GM21526 (cell line): ENCODE measurements at regions not wholly inside any gene's neighbourhood (a gene's known extent, or its start where the extent isn't known, plus 50 kb on each side); places are given as distances from the start of the nearest gene placed in this dataset.
"Not testable (repeated sequence)": the region's sequence is repeated elsewhere in the genome, so short reads cannot be mapped to it uniquely, and the experiment has no call there.

Source experiments
- ATAC-seq: cut with Tn5 transposase; IDR thresholded peaks from one replicate; pipeline ENCODE4 v1.9.1; 2021; ENCODE audit warnings: moderate library complexity; ENCODE audit not compliant: unreplicated experiment, low FRiP score

DNA sequence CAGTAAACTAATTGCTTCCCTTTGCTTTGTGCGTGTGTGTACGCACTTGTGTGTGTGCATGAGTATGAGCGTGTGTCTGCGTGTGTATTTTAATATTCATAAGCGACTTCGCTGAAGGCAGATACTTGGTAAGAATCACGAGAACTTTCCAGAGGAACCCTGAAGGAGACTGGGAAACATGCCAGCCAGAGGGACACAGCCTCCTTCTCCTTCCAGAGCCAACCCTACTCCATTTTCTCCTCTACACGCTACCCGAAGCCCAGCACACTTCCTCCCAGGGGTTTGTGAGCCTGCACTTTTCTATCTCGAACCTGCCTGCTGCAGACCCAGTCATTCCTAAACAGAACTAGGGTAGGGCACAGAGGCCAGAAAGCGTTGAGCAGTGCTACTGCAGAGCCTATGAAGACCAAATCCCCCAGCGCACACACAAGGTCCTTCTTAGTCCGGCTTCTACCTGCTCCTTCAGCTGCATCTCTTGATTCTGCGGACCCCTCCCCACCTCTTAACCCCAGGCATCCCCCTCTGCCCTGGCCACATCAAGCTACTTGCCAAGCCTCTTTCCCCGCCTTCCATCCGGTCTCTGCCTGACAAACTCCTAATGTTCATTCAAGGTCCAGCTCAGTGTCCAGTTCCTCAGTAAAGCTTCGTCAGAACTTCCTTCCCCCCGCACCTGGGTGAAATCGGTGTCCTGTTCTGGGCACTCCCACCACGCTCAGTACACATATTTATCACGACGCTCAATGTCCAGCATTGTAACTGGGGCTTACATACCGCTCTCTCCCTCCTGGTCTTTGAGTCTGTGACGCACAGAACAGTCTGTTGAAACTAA is 191.8 kb downstream of the FAM43A start:
- ATAC-seq = no peak

DNA sequence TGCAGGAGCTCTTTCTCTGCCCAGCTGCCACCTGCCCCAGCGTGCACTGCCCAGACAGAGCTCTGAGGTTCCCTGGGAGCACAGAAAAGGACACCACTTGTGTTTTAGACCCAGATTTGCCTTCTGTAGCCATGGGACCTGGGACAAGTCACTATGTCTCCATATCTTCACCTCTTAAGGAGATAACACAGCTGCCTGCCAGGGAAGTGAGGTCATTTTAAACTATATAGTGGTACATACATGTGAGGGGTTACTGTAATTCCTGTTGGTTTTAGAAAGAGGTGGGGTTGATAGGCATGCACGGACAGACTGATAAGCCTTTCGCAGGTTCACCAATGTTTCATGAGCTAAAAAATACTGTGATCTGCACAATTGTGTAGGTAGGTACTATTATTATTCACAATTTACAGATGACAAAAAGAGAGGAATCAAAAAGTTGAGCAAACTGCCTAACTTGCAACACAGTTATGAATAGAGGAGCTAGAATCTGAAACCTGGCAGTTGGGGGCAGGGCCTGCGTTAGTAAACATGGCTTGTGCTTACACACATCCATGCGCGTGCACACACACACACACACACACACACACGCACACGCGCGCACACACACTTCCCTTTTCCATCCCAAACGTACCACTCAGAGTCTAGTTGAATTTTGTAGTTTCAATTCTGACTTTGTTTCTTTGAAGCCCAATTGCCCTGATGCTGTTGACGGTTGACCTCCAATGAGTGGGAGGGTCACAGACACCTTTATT is 193.6 kb downstream of the FAM43A start:
- ATAC-seq = no peak

DNA sequence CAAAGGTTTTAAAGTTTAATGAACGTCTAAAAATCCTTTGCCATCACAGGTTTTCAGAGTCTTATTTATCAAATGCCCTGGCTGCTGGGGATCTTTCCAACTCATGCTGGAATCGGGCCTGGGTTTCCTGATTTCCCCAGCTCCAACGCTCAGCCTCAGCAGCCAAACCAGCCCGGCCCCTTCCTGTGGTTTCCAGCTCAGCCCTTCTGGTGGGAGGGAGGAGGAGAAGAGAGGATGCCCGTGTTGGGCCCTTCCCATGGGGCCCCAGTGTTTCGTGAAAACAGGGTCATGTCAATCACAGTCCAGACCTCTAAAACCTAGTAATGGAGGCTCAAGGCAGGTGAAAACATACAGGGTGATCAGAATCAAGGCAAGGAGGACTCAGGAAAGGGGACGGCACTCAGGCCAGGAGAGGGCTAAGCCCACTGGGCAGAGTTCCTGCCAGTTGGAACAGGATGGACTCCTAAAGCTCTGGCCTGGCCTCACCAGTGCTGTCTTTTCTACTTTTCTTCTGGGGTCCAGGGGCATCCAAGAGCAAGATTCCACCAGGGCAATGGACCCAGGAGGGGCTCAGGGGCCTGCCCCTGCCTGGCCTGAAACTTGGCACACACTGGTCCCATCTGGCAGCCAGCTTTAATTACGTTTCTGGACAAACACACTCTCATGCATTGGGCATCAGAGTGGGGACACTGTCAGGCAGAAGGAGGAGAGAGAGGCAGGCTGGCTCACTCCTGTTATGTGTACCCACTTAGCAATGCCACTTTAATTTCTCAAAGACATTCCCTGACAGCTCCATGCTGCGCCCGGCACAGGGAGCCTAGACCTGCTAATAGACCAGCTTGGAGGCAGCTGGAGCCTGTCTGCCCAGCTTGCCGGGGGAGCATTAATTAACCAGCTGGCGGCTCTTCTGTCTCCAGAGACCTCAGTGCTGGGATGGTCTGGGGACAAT is 194.6 kb downstream of the FAM43A start:
- no peak for ATAC-seq

DNA sequence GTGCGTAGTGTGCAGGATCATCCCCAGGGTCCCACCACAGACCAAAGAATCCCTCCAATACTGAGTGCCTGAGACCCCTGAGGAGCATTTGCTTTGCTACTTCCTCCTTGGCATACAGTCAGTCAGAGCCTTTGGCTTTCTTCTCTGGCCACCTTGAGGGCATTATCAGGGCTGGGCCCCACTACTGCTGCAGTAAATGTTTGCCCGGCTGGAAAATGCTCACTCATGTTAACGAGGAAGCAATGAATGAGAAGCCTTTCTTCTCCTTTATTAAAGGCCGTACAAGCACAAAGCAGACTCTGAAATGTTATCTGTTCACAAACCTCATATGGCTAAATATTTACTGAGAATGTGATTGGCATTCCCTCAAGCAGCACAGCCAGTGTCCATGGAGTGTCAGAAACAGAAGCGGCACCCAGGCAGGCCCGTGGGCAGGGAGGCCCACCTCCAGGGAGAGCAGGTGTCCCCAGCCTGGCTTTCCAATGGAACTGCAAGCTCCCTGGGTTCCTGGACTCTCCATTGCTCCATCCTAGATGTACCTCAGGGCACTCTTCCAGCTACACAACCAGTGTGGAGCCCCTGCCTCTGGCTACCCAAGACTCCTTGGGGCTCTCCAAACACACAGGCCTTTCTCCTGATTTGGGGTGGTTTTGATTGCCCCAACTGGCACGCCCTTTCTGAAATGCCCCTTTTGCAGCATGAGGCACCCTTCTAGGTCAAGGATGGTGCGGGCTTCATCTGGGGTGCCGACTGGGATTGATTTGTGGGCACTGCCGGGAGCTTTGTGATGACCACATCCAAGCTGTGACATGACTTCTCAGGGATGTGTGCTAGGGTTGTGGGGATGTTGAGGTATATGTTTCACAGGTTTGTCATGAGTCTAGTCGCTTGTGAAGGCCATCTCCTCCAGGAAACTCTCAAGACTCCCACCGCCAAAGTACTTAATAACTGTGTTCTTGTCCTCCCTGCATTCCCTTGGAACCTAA is 195.6 kb downstream of the FAM43A start:
- ATAC-seq = no peak

DNA sequence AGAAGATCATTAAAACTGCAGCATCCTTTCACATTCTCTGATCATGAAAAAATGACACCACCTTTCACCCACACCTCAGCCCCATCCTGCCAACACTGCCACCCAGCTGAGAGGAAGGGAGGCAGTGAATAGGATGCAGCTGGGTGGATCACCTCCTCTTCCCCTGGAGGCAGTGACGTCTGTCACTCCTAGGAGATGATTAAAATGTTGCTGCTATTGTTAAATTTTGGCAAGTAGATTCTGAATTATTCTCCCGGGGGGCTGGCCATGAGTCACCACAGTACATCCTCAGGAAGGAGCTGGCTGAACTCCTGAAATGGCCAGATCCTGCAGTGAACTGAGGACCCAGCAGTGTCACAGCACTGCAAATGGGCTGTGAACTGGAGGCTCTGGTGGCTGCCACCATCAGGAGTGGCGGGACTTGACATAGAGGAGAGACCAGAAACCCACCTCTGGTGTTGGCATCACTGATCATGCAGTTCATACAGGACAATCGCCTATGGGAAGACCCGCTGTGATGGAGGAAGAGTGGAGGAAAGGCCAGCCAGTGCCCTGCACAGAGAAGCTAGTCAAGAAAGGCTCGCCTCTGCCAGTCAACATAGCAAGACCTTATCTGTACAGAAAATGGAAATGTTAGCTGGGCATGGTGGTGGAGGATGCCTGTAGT is 199.1 kb downstream of the FAM43A start:
- no peak for ATAC-seq

DNA sequence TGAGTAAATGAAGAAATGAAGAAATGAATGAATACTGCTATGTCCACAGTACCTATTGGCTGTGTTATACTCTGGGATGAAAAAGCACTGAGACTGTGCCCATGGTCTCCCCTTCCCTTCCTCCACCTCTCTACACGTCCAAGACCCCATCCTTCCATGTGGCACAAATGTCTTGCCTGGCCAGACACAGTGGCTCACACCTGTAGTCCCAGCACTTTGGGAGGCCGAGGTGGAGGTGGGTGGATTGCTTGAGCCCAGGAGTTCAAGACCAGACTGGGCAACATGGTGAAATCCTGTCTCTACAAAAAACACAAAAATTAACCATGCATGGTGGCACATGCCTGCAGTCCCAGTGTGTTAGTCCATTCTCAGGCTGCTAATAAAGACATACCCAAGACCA is 200.1 kb downstream of the FAM43A start:
- no peak for ATAC-seq

DNA sequence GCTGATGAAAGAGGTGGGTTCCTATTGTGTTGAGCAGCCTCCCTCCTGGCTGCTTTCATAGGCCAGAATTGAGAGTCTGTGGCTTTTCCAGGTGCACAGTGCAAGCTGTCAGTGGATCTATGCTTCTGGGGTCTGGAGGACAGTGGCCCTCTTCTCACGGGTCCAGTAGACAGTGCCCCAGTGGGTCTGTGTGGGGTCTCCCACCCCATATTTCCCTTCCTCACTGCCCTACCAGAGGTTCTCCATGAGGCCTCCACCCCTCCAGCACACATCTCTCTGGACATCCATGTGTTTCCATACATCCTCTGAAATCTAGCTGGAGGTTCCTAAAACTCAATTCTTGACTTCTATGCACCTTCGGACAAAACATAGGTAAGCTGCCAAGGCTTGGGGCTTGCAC is 201.2 kb downstream of the FAM43A start:
- ATAC-seq = no peak

DNA sequence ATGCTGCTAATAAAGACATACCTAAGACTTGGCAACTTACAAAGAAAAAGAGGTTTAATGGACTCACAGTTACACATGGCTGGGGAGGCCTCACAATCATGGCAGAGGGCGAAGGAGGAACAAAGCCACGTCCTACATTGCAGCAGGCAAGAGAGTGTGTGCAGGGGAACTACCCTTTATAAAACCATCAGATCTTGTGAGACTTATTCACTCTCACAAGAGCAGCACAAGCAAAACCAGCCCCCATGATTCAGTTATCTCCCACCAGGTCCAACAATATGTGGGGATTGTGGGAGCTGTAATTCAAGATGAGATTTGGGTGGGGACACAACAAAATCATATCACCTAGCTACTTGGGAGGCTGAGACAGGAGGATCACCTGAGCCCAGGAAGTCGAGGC is 202.4 kb downstream of the FAM43A start:
- not testable (repeated sequence) for ATAC-seq

DNA sequence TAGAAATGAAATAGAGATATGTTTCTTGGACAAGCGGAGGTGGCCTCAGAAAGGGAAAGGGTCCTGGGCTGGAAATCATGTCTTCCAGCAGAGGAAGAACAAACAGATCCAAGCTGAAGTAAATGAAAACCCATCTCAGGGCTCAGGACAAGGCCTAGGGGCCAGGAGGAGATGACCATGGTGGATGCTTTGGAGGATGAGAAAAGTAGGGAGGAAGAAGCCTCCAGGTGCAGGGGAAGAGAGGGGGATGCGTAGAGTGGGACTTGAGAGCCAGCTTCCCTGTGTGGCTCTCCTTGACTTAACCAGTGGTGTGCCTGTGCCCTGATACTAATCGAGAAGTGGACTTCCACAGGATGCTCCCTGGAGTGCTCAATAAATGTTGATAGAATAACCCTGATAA is 203.2 kb downstream of the FAM43A start:
- ATAC-seq = no peak

DNA sequence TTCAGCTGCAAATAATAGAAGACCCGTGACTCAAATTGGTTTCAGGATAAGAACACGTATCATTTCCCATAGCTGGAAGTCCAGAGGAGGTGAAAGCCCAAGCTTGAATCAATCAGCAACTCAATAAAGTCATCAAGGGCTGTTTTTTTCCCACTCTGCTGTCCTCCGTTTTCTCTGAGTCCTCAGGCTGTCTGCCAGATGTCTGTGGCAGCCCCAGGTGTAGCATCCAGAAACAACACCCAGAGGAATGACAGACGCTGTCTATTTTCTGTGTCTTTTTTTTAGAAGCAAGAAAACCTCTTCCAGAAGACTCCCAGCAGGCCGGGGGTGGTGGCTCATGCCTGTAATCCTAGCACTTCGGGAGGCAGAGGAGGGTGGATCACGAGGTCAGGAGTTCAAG is 204.4 kb downstream of the FAM43A start:
- ATAC-seq = no peak

DNA sequence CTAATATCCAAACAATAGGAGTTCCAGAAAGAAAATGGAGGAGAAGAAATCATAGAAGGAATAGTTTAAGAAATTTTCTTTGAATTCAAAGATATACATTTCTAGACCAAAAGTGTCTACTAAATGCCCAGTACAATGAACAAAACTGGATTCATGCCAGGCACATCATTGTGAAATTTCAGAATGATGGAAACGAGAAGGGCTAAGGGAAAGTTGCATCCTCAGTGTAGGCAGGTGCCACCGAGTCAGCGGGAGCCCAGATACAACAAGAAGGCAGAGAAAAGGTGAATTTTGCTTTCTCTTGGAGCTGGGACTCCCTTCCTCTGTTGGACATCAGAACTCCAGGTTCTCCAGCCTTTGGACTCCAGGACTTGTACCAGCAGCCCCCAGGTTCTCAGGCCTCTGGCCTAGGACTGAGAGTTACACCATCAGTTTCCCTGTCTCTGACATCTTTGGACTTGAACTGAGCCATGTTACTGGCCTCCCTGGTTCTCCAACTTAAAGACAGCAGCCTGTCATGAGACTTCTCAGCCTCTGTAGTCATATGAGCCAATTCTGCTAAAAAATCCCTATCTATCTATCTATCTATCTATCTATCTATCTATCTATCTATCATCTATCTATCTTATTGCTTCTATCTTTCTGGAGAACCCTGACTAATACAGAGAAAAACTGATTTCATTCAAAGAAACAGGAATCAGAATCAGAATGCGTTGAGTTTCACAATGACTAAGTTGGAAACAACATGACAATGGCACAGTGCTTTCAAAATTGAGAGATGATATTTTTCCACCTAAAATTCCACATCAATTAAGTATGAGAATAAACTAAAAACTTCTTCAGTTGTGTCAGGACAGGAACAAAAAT is 207.7 kb downstream of the FAM43A start:
- ATAC-seq = no peak

DNA sequence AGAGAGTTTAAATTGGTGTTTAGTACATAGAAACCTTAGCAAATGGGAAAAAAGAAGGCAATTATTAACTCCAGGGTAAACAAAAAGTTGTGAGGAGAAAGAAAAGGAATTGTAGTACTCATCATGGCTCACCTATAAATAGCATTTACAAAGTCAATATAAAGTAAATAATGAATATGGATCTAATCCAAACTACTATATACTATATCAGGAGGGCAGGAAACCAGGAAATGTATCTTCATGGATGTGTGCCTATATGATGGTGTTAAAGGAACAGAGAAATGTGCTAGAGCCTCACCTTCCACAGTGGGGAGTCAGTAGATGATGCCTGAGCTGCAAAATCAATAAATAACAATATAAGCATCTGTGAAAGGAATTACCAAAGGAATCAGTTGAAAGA is 208.9 kb downstream of the FAM43A start:
- no peak for ATAC-seq

DNA sequence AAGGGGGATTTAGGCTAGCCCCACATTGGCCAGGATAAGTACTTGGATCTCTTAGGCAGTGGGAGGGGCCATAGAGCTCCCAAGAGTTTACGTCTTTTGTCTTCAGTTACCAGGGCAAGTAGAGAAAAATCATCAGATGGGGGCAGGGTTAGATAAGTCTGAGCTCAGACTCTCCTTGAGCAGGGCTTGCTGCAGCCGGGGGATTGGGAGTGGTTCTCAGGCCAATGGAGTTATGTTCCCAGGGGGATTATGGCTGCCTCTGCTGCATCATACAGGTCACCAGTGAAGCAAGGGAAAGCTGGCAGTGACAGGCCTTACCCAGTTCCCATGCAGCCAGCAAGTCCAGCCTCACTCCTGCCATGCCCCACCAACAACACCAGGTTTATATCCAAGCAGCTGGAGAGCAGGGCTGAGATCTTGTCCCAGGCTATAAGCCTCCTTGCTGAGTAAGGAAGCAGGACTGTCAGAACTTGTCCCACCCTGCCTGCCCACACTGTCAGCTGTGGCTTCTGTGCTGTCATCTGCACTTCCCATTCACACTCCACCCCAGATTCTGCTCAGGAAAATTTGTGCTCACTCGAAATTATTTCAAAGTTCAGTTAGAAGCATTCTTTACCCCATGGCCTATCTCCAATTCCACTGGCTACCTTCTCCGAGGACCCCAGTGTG is 215.3 kb downstream of the FAM43A start:
- ATAC-seq = no peak

DNA sequence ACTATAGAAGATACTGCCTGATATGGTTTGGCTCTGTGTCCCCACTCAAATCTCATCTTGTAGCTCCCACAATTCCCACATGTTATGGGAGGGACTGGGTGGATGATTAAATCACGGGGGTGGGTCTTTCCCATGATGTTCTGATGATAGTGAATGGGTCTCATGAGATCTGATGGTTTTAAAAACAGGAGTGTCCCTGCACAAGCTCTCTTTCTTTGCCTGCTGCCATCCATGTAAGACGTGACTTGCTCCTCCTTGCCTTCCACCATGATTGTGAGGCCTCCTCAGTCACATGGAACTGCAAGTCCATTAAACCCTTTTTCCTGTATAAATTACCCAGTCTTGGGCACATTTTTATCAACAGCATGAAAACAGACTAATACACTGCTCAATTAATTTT is 217.8 kb downstream of the FAM43A start:
- not testable (repeated sequence) for ATAC-seq

DNA sequence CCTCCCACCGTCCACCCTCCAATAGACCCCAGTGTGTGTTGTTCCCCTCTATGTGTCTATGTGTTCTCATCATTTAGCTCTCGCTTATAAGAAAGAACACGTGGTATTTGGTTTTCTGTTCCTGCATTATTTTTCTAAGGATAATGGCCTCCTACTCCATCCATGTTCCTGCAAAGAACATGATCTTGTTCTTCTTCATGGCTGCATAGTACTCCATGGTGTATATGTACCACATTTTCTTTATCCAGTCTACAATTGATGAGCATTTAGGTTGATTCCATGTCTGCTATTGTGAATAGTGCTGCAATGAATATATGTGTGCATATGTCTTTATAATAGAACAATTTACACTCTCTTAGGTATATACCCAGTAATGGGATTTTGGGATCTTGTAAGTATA is 219.3 kb downstream of the FAM43A start:
- not testable (repeated sequence) for ATAC-seq

DNA sequence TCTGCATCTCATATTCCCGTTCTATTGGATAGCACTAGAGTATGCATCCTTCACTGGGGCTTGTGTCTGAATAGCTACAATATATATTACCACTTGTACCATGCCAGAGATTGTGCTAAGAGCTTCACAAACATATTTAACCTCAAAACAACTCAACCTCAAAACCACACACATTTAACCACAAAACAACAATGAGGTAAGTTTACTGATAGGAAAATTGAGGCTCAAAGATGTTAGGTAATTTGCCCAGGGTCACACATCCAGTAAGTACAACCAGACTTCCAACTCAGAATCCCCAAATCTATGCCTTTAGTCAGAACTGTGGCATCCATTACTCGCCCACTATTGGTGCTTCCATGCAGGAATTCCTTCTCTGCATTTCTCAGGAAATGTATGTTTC is 220.0 kb downstream of the FAM43A start:
- no peak for ATAC-seq

DNA sequence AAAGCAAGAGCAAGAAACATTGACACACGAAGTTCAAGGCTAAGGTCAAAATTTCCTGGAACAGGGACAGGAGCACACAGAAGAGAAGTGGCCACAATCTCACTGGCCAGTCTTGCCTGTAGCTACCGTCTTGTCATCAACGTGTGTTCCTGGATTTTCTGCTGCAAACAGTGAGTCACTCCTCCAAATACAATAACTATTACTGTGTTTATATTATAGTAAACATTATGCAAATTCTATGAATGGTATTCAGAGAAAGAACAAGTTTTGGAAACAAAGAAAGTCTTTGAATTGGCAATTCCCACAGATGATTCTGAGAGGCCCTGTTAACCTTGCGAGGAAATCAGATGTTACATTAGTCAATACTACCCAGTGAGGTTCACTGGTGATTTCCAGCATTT is 220.5 kb downstream of the FAM43A start:
- no peak for ATAC-seq
